ENCODE measurements at regions not wholly inside any gene's neighbourhood (a gene's known extent, or its start where the extent isn't known, plus 50 kb on each side); places are given as distances from the start of the nearest gene placed in this dataset.

- Mint-ChIP-seq H3K27me3 (no peaks in the 10 kb centered on the region), H3K4me1 (ENCODE audit: low read depth) (peaks cover 20% of the 10 kb centered on the region), H3K4me3 (ENCODE audit: low read depth) (no peak overlapping the region), H3K27ac (no peak overlapping the region), H3K9me3 (ENCODE audit: low read depth) (no peaks in the 10 kb centered on the region), H3K36me3 (ENCODE audit: insufficient read depth) (no peaks in the 10 kb centered on the region)
- no peak for DNase-seq (ENCODE audit: low spot score, unreplicated experiment)
- TF ChIP-seq CTCF (IDR thresholded peaks at IDR 0.05; ENCODE audit: unreplicated experiment), result no peak
Observed at GRCh38 chr6:79416931-79417330, 120.3 kb downstream of the LCA5 start.

- Mint-ChIP-seq H3K36me3 (ENCODE audit: insufficient read depth) (no peaks in the 10 kb centered on the region), H3K27ac (no peak overlapping the region), H3K27me3 (peaks cover 3% of the 10 kb centered on the region), H3K9me3 (ENCODE audit: low read depth) (no peaks in the 10 kb centered on the region), H3K4me1 (ENCODE audit: low read depth) (peaks cover 8% of the 10 kb centered on the region), H3K4me3 (ENCODE audit: low read depth) (no peak overlapping the region)
- no peak for TF ChIP-seq CTCF (IDR thresholded peaks at IDR 0.05; ENCODE audit: unreplicated experiment)
- DNase-seq (ENCODE audit: low spot score, unreplicated experiment), result no peak
Observed at GRCh38 chr6:79413562-79414002, 123.6 kb downstream of the LCA5 start.

GRCh38 chr6:79410806-79411205 is 126.4 kb downstream of the LCA5 start:
- no peak for TF ChIP-seq CTCF (IDR thresholded peaks at IDR 0.05; ENCODE audit: unreplicated experiment)
- Mint-ChIP-seq H3K4me1 (ENCODE audit: low read depth) (peaks cover 3% of the 10 kb centered on the region), H3K27me3 (peaks cover 3% of the 10 kb centered on the region), H3K36me3 (ENCODE audit: insufficient read depth) (no peaks in the 10 kb centered on the region), H3K27ac (no peak overlapping the region), H3K4me3 (ENCODE audit: low read depth) (no peak overlapping the region), H3K9me3 (ENCODE audit: low read depth) (no peaks in the 10 kb centered on the region)
- DNase-seq (ENCODE audit: low spot score, unreplicated experiment), result no peak

- H3K27me3 Mint-ChIP-seq, result peaks cover 3% of the 10 kb centered on the region
- no peak overlapping the region for H3K4me3 Mint-ChIP-seq (ENCODE audit: low read depth)
- H3K4me1 Mint-ChIP-seq (ENCODE audit: low read depth), result peaks cover 21% of the 10 kb centered on the region
- no peaks in the 10 kb centered on the region for H3K36me3 Mint-ChIP-seq (ENCODE audit: insufficient read depth)
- H3K27ac Mint-ChIP-seq, result no peak overlapping the region
- TF ChIP-seq CTCF (IDR thresholded peaks at IDR 0.05; ENCODE audit: unreplicated experiment), result no peak
- H3K9me3 Mint-ChIP-seq (ENCODE audit: low read depth), result no peaks in the 10 kb centered on the region
- DNase-seq (ENCODE audit: low spot score, unreplicated experiment), result no peak
Observed at GRCh38 chr6:79408256-79408974, 128.8 kb downstream of the LCA5 start.

GRCh38 chr6:79404677-79405076 is 132.6 kb downstream of the LCA5 start:
- Mint-ChIP-seq H3K9me3 (ENCODE audit: low read depth) (no peaks in the 10 kb centered on the region), H3K4me1 (ENCODE audit: low read depth) (peaks cover 27% of the 10 kb centered on the region)
- peak; percentile 27 for DNase-seq (ENCODE audit: low spot score, unreplicated experiment)

More at GRCh38 chr6:79404677-79405076, 132.6 kb downstream of the LCA5 start:
- H3K27me3 Mint-ChIP-seq, result no peaks in the 10 kb centered on the region
- H3K36me3 Mint-ChIP-seq (ENCODE audit: insufficient read depth), result no peaks in the 10 kb centered on the region
- H3K27ac Mint-ChIP-seq, result peak overlapping the region; percentile 77
- H3K4me3 Mint-ChIP-seq (ENCODE audit: low read depth), result no peak overlapping the region
- TF ChIP-seq CTCF (IDR thresholded peaks at IDR 0.05; ENCODE audit: unreplicated experiment), result no peak
